CD4-positive, alpha-beta T cell (primary cell): ENCODE measurements at regions not wholly inside any gene's neighbourhood (a gene's known extent, or its start where the extent isn't known, plus 50 kb on each side); places are given as distances from the start of the nearest gene placed in this dataset.

Experiments
- ATAC-seq: fragments of 200-7000 bp; cut with Tn5 transposase; one replicate; pipeline ENCODE4 v1.10.0; 2022; ENCODE audit warnings: mild to moderate bottlenecking; ENCODE audit not compliant: poor library complexity
- CTCF ChIA-PET: fragments of 350-600 bp; sonication (Branson Sonifier 250); formaldehyde crosslinking; loops from one replicate; lab custom pipeline; 2021; ENCODE audit warnings: antibody characterized with exemption, inconsistent platforms; lab: Charles Lee
- POLR2A ChIA-PET: fragments of 350-600 bp; sonication (Branson Sonifier 250); formaldehyde crosslinking; loops from one replicate; lab custom pipeline; 2021; ENCODE audit warnings: antibody characterized with exemption, inconsistent platforms; lab: Charles Lee
- DNase-seq, 14 experiments: peaks; one replicate each; pipeline ENCODE4 v3.0.0-alpha.2; 2013 to 2020; ENCODE audit warnings: mixed read lengths in 2 of 14
- H3K27ac ChIP-seq, 2 donors: one replicate each; pipeline versions ENCODE4 v1.5.1 to v1.7.0; 2013; ENCODE audit warnings: low read length in 2 of 2, low read depth in 1 of 2, mild to moderate bottlenecking in 1 of 2
- H3K27me3 ChIP-seq, 2 experiments: 1 replicate in 1 of 2; 2 replicates in 1 of 2; pipeline versions ENCODE4 v1.6.1 to v1.7.0; 2013; ENCODE audit warnings: low read length in 2 of 2, control low read depth in 1 of 2, mild to moderate bottlenecking in 1 of 2, moderate library complexity in 1 of 2; ENCODE audit not compliant: insufficient read depth in 2 of 2, control insufficient read depth in 1 of 2
- H3K36me3 ChIP-seq: one replicate; pipeline ENCODE4 v1.6.1; 2013; ENCODE audit warnings: low read length, control low read depth; ENCODE audit not compliant: insufficient read depth
- H3K4me1 ChIP-seq: one replicate; pipeline ENCODE4 v1.6.1; 2013; ENCODE audit warnings: low read length, control low read depth; ENCODE audit not compliant: insufficient read depth
- H3K4me3 ChIP-seq: one replicate; pipeline ENCODE4 v1.5.1; 2013; ENCODE audit warnings: mild to moderate bottlenecking, low read length, moderate library complexity
- H3K9me3 ChIP-seq, 2 experiments: 1 replicate in 1 of 2; 2 replicates in 1 of 2; pipeline versions ENCODE4 v1.6.1 to v1.7.0; 2013; ENCODE audit warnings: low read length in 2 of 2, mild to moderate bottlenecking in 2 of 2, control low read depth in 1 of 2, moderate library complexity in 1 of 2; ENCODE audit not compliant: control insufficient read depth in 1 of 2, insufficient read depth in 1 of 2
- H3K27ac Mint-ChIP-seq: one replicate; pipeline ENCODE4 v1.8.0; 2020; ENCODE audit warnings: mixed read lengths
- H3K27me3 Mint-ChIP-seq: one replicate; pipeline ENCODE4 v1.8.0; 2021; ENCODE audit warnings: mixed read lengths
- H3K36me3 Mint-ChIP-seq: one replicate; pipeline ENCODE4 v1.8.0; 2021; ENCODE audit warnings: low read depth, mixed read lengths
- H3K4me1 Mint-ChIP-seq: one replicate; pipeline ENCODE4 v1.8.0; 2021; ENCODE audit warnings: low read depth, mixed read lengths
- H3K4me3 Mint-ChIP-seq: one replicate; pipeline ENCODE4 v1.8.0; 2020; ENCODE audit warnings: mild to moderate bottlenecking, mixed read lengths
- H3K9me3 Mint-ChIP-seq: one replicate; pipeline ENCODE4 v1.8.0; 2020; ENCODE audit warnings: mixed read lengths
- intact Hi-C, 2 experiments: fragments of 100-400 bp; cut with DNase I in 1 of 2; cut with micrococcal nuclease in 1 of 2; formaldehyde crosslinking; loops; one replicate each; pipeline versions ENCODE4 v1.15.1 to v1.9.0; 2023 to 2025; cut with DNase I, micrococcal nuclease
- TF ChIP-seq, protein P1 (sequence below): fragments of 200-600 bp; IDR thresholded peaks from one replicate; pipeline ENCODE4 v1.8.0; 2022; ENCODE audit warnings: antibody characterized with exemption, mild to moderate bottlenecking

DNA sequence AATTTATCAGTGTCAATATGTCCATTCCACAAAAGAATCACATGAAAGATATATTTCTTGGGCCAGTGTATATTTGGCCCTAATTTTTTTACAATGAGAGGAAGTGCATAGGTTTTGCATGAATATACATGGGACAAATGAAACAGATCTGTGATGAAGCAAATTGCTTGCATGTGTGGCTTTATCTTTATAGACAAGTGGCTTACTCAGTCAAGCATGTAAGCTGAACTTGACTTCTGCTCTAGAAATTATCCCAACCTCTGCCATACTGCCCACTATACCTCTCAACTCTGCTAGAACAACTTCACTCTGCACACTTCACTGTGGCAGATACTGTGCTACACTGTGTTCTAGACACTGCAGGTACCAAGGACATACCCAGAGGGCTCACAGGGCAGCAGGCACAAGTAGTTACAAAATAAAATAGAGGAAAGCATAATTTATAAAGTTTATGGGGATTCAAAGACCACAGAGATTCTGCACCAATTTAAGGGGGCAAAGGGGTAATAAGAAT, 349.2 kb upstream of the HSF2 start:
- Mint-ChIP-seq H3K27me3 (peaks cover 6% of the 10 kb centered on the region), H3K36me3 (no peaks in the 10 kb centered on the region), H3K4me3 (no peak overlapping the region), H3K9me3 (no peaks in the 10 kb centered on the region), H3K4me1 (no peaks in the 10 kb centered on the region), H3K27ac (no peak overlapping the region)
- intact Hi-C loops = no loop called here
- Histone ChIP-seq H3K36me3 (no peaks in the 10 kb centered on the region), H3K9me3 (no peaks in the 10 kb centered on the region), H3K27ac (no peak overlapping the region), H3K27me3 (no peaks in the 10 kb centered on the region), H3K4me3 (no peak overlapping the region), H3K4me1 (no peaks in the 10 kb centered on the region)
- CTCF ChIA-PET = no interaction called here
- no peak for ATAC-seq
- TF ChIP-seq, protein P1, sequence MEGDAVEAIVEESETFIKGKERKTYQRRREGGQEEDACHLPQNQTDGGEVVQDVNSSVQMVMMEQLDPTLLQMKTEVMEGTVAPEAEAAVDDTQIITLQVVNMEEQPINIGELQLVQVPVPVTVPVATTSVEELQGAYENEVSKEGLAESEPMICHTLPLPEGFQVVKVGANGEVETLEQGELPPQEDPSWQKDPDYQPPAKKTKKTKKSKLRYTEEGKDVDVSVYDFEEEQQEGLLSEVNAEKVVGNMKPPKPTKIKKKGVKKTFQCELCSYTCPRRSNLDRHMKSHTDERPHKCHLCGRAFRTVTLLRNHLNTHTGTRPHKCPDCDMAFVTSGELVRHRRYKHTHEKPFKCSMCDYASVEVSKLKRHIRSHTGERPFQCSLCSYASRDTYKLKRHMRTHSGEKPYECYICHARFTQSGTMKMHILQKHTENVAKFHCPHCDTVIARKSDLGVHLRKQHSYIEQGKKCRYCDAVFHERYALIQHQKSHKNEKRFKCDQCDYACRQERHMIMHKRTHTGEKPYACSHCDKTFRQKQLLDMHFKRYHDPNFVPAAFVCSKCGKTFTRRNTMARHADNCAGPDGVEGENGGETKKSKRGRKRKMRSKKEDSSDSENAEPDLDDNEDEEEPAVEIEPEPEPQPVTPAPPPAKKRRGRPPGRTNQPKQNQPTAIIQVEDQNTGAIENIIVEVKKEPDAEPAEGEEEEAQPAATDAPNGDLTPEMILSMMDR = no peak
- no peak for DNase-seq
- POLR2A ChIA-PET = no interaction called here

DNA sequence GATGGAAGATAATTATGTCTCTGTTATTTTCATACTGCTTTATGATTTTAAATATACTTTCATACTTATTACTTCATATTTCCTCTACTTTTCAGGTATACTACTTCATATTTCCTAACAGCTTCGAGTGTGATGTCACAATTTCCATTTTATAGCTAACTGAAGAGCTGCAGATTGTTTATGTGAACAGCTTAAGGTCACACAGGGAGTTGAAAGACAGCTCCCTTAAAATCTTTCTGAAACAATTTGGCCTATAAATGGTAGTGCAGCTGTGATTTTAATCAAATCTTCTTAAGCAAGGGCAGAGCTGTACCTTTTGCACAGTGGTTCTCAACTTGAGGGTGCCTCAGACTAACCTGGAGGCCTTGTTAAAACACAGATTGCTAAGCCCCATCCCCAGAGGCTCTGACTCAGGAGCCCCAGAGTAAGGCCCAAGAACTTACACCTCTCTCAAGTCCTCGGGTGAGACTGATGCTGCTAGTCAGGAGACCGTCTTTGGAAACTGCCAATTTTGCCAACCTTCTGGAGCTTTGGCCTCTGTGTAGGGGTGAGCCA, 347.0 kb upstream of the HSF2 start:
- H3K27ac Mint-ChIP-seq = no peak overlapping the region
- no peaks in the 10 kb centered on the region for H3K27me3 Mint-ChIP-seq
- H3K9me3 Mint-ChIP-seq = no peaks in the 10 kb centered on the region
- no peak for DNase-seq
- intact Hi-C loops = no loop called here
- no peaks in the 10 kb centered on the region for H3K4me1 ChIP-seq
- ATAC-seq = no peak
- TF ChIP-seq, protein P1 = no peak
- H3K27ac ChIP-seq = no peak overlapping the region
- H3K36me3 ChIP-seq = no peaks in the 10 kb centered on the region
- H3K4me3 ChIP-seq = no peak overlapping the region
- ChIA-PET POLR2A (no interaction called here), CTCF (no interaction called here)
- no peaks in the 10 kb centered on the region for H3K36me3 Mint-ChIP-seq
- H3K4me1 Mint-ChIP-seq = no peaks in the 10 kb centered on the region
- no peak overlapping the region for H3K4me3 Mint-ChIP-seq
- no peaks in the 10 kb centered on the region for H3K27me3 ChIP-seq
- H3K9me3 ChIP-seq = no peaks in the 10 kb centered on the region

DNA sequence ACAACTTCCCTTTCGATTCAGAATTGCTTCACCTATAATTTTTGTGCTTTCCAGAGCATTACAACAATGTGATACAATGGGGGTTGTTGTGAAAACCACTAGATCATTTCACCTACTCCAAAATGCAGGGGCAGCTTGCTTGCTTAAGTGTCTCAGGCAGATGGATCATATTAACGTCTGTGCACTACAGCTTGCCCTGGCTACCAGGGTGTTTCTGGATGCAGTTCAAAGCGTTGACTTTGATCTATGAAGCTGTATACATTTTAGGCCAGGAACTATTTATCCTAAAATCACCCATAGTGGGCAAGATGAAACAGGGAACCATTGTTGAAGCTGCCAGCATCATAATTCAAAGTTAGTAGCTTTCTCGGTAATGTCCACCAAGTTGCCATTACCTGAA, 339.5 kb upstream of the HSF2 start:
- Histone ChIP-seq H3K4me1 (no peaks in the 10 kb centered on the region), H3K36me3 (no peaks in the 10 kb centered on the region), H3K27ac (no peak overlapping the region), H3K27me3 (no peaks in the 10 kb centered on the region), H3K9me3 (no peaks in the 10 kb centered on the region), H3K4me3 (no peak overlapping the region)
- intact Hi-C loops = no loop called here
- CTCF ChIA-PET = no interaction called here
- POLR2A ChIA-PET = no interaction called here
- H3K4me3 Mint-ChIP-seq = no peak overlapping the region
- H3K27ac Mint-ChIP-seq = no peak overlapping the region
- no peaks in the 10 kb centered on the region for H3K4me1 Mint-ChIP-seq
- H3K27me3 Mint-ChIP-seq = no peaks in the 10 kb centered on the region
- TF ChIP-seq, protein P1 = no peak
- no peak for ATAC-seq
- no peak for DNase-seq
- no peaks in the 10 kb centered on the region for H3K9me3 Mint-ChIP-seq
- H3K36me3 Mint-ChIP-seq = no peaks in the 10 kb centered on the region
